GM10248 (cell line): ENCODE measurements at regions not wholly inside any gene's neighbourhood (a gene's known extent, or its start where the extent isn't known, plus 50 kb on each side); places are given as distances from the start of the nearest gene placed in this dataset.

Experiments
- CTCF ChIA-PET: fragments of 300-600 bp; sonication (Branson Sonifier 250); formaldehyde crosslinking; extraction: SDS; loops from one replicate; lab custom pipeline; 2021; ENCODE audit warnings: antibody characterized with exemption; lab: Yijun Ruan, JAX
- POLR2A ChIA-PET: fragments of 350-650 bp; sonication (Branson Sonifier 250); formaldehyde crosslinking; extraction: SDS; loops from one replicate; lab custom pipeline; 2020; ENCODE audit warnings: antibody characterized with exemption; lab: Yijun Ruan, JAX
- DNase-seq: peaks from one replicate; pipeline ENCODE4 v3.0.0; 2012; ENCODE audit errors: extremely low spot score
- CTCF ChIP-seq: IDR thresholded peaks from 2 replicates; pipeline ENCODE4 v1.5.1; 2012; ENCODE audit warnings: mild to moderate bottlenecking, low read depth; ENCODE audit errors: extremely low read depth, missing control alignments, control extremely low read depth

GRCh38 chr20:55159230-55159629 is 683.8 kb downstream of the DOK5 start:
- POLR2A ChIA-PET: no interaction called here
- CTCF ChIA-PET: no interaction called here
- DNase-seq: no peak
- TF ChIP-seq CTCF: no peak

- TF ChIP-seq CTCF: no peak
- POLR2A ChIA-PET: no interaction called here
- CTCF ChIA-PET: no interaction called here
- no peak for DNase-seq
Measured at GRCh38 chr20:55158446-55158845, 683.1 kb downstream of the DOK5 start.

GRCh38 chr20:55155360-55155759 is 680.0 kb downstream of the DOK5 start:
- DNase-seq: no peak
- ChIA-PET CTCF (no interaction called here), POLR2A (no interaction called here)
- no peak for TF ChIP-seq CTCF

- CTCF ChIA-PET: interaction anchor here (1.2 to 1.5 kb wide), 2 partner anchors 9 to 13 kb away, joined by 3 to 5 read pairs; no protein-coding TSS in a partner anchor
- TF ChIP-seq CTCF: no peak
- DNase-seq: no peak
- POLR2A ChIA-PET: no interaction called here
Measured at GRCh38 chr20:55153001-55153645, 677.7 kb downstream of the DOK5 start.

GRCh38 chr20:55151171-55151570 is 675.8 kb downstream of the DOK5 start:
- no peak for DNase-seq
- POLR2A ChIA-PET: no interaction called here
- CTCF ChIA-PET: no interaction called here
- TF ChIP-seq CTCF: no peak

- POLR2A ChIA-PET: no interaction called here
- CTCF ChIA-PET: no interaction called here
- DNase-seq: no peak
- no peak for TF ChIP-seq CTCF
Measured at GRCh38 chr20:55143601-55144000, 668.2 kb downstream of the DOK5 start.
